H54 (cell line): ENCODE measurements at regions not wholly inside any gene's neighbourhood (a gene's known extent, or its start where the extent isn't known, plus 50 kb on each side); places are given as distances from the start of the nearest gene placed in this dataset.
"Not testable (repeated sequence)": the region's sequence is repeated elsewhere in the genome, so short reads cannot be mapped to it uniquely, and the experiment has no call there.

Source experiments
- DNase-seq: peaks from one replicate; pipeline ENCODE4 v3.0.0; 2011; ENCODE audit warnings: low spot score, mixed read lengths; ENCODE audit not compliant: insufficient read length
- FAIRE-seq: peaks from 3 replicates; lab custom pipeline; 2011; peaks lifted over from hg19 to GRCh38; lab: Jason Lieb, UNC
- POLR2A ChIP-seq: IDR thresholded peaks from 2 replicates; pipeline ENCODE4 v1.6.1; 2011; ENCODE audit warnings: low read depth, mild to moderate bottlenecking, low read length

DNA sequence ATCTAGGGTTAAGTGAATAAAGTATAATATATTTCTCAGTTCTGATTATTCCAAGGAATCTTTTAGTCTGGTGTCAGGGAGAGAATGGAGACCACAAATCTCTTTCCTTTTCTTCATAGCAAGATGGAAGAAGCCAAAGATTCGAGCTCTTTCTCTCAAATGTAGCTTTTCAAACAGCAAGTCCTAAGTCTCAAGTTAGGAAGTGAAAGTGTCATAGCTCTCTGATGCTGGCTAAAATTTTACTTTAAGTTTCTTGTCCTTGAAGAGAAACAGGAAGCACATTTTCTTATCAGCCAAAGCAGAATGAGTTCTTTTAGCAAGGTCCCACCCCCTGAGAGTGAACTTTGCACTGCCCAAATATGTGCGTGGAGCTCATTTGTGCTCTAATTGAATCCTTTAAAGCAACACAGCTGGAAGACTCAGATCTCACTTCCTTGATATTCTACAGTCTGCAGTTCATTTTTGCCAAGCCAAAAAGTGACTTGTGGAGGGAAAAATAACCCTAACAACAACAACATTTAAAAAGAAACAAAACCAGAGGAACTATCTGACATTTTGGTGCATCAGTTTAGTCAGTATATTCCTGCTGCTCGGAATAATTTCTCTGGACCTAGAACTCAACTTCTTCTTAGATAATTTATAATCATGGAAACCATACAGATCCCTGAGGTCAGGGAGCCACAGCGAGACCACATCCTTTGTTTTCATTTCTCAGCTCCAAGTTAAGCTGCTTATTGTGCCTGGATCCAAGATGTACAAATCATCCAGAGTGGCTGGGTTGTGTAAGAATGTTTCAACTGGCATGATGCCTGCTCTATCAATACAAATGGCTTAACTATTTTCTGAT, 238.7 kb upstream of the P2RY1 start:
- no peak for TF ChIP-seq POLR2A
- no peak for DNase-seq
- no peak for FAIRE-seq

DNA sequence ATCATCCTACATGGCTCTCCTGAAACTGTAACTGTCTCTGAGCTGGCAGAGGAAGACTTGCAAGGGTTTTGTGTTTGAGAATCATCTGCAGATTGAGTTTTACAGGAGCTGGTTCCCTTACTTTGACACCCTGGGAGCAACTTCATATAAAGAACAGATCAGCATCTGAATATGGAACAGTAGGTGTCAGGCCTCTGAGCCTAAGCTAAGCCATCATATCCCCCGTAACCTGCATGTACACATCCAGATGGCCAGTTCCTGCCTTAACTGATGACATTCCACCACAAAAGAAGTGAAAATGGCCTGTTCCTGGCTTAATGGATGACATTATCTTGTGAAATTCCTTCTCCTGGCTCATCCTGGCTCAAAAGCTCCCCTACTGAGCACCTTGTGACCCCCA, 238.1 kb upstream of the P2RY1 start:
- FAIRE-seq, DNase-seq: not testable (repeated sequence)

DNA sequence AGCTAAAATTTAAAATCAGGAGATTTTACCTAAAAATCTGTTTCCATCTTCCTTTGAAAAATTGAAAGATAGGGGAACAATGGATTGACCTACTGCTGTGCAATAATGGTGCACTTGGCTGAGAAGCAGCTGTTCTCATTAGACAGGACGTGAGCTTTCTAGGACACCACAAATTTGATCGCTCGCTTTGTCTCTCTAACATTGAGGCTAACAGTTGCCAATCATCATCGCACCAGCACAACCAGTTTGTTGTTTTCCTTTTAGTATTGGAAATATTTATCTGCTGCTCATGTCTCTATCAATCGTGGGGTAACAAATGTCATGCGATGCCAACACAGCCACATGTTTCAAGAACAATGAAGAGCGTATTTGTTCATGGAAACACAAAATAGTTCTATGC, 228.8 kb upstream of the P2RY1 start:
- FAIRE-seq (no peak), DNase-seq (no peak)
- TF ChIP-seq POLR2A, result no peak

DNA sequence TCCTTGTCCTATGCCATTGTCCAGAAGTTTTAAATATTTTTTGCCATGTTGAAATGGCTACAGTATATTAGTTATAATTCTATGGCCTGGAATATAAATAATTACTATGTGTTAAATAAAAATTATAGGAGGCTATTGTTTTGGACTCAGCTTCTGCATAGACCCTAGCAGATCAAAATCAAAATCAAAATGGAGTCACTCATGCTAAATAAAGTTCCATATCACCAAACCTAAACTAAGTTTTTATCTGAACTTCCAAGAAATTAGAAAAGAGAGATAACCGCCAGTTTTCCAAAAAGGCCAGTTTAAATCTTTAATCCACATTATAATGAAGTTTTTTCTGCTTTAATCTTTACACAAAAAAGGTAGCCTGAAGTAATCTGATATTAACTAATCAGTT, 227.8 kb upstream of the P2RY1 start:
- FAIRE-seq, result no peak
- no peak for TF ChIP-seq POLR2A
- no peak for DNase-seq

DNA sequence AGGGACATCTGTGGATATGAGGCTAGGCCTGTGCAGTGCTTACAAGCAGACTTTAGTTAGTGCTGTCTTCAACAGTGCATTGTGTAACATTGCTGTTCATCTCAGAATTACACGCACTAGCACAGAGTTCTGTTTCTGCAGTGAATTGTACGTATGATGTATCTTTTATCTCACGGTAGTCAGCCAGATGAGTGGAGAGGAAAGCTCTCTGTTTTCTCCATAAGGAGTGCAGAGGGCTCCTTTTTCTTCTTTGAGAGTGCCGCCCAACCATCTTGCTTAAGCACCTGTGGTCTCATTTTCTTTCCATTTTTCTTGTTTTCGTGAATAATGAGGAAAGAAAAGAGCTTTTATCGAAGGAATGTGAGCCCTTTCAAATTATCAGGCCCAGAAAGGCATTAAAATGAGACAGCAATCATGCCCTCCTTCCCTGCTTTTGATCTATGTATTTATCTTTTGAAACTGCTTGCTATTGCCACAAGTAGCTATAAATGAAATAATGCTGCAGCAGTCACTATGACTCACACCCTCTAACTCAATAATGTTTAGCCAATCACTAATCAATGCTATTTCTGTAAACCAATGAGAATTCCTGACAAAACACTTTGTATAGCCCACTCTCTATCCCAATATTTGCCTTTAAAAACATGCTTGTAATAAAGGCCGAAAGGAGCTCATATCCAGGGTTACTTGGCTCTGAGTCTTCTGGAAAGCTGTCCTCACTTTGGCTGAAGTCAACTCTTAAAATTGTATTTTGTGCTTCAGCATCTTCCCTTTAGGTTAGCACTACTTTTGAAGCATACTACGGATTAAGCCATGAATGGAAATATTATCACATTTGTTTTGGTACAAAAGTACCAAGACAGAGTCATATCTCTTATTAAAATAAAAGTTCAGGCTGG, 226.0 kb upstream of the P2RY1 start:
- DNase-seq (no peak), FAIRE-seq (no peak)
- TF ChIP-seq POLR2A, result no peak

DNA sequence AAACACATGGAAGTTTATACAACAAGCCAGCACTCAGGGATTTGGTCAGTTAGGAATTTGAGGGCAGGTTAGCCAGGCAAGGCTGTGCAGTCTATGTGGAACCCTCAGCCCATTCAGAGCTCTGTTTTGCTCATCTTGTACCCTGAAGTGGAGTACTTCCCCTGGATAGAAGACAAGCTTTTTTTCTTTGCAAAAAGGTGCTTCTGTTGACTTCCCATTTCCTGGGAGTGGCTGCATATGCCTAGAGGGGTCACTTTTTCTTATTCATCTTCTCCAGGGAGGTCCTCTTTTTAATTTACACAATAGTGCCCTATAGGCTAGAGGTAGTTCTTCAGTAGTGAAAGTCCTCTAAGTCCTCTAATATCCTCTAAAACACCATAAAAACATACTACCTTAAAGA, 225.0 kb upstream of the P2RY1 start:
- no peak for DNase-seq
- no peak for TF ChIP-seq POLR2A
- FAIRE-seq, result no peak

DNA sequence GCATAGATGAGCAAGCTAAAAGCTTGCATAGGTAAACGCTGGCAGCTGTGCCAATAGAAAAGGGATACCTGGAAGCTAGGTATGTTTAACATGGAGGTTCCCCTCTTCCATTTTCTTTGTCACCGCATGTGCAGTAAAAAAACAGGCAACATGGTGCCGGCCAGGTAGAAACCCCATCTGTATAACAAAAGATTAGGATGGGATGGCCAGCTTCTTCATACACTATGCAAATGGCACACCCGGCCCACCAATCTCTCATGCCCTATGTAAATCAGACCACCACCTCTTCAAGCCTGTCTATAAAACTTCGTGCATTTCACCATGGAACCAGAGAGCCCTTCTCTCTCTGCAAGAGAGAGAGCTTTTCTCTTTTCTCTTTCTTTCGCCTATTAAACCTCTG, 224.3 kb upstream of the P2RY1 start:
- no peak for FAIRE-seq
- no peak for DNase-seq
- TF ChIP-seq POLR2A, result no peak

DNA sequence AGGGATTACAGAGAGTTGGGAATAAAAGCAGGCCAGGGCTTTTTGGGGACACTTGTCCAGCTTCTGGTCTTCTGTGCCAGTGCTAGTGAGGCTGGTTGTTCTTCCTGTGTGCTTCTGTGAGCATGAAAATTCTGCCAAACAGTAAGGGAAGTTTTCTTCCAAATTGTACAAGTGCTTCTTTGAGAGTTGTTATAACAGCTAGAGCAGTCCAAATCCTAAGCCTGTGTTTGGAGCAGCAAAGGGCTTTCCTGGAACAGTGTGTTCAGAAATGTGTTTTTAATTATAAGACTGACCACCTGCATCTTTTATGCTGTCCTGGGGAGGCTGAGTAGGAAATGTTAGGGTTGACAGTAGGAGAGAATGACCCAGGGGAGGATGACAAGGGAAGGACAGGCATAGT, 223.0 kb upstream of the P2RY1 start:
- FAIRE-seq, result no peak
- TF ChIP-seq POLR2A, result no peak
- DNase-seq, result no peak

DNA sequence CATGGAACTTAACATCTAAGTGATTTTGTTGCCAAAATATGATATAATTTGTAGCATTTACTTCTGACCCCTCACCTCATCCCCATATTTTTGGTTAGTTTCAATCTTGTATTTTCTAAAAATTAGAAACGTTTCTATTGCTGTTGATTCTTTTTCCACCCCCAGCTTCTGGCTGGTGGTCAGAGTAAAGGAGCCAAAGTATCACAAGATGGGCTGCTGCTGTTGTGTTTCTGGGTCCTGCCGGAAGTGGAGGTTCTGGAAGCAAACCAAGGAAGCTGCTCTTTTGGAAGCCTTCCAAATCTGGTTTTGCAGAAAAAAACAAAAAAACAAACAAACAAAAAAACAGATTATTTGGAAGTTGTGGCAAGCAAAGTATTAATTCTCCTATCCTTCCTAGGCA, 221.1 kb upstream of the P2RY1 start:
- no peak for TF ChIP-seq POLR2A
- DNase-seq, result no peak
- no peak for FAIRE-seq

DNA sequence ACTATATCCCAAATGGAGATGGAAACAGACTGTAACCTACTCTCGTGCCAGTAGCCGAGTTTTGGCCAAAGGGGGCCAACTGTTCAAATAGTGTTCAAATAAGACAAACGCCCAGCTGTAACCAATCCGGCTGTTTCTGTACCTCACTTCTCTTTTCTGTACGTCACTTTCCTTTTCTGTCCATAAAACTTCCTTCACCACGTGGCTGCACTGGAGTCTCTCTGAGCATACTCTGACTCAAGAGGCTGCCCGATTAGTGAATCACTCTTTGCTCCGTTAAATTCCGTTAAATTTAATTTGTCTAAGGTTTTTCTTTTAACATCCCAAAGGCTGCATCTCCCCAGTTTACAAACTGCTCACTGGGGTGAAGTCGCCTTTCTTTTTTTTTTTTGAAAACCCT, 219.2 kb upstream of the P2RY1 start:
- DNase-seq, result no peak
- FAIRE-seq, result no peak
- TF ChIP-seq POLR2A, result no peak

DNA sequence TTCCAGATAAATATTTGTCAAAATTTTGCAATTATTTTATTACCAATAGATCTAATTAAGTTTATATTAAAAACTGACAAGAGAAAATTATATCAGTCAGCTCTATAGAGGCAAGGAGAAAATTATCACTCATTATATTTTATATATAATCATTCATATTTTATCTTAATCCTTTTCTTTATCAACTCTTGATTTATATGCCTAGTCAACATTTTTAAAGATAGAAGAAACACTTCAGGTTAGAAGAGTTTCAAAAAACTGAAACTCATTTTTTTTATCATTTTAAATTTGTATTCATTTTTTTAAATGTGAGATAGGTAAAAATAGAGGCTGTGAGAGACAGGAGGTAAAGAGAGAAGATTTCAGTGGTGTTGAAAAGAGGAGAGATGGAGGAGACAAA, 217.3 kb upstream of the P2RY1 start:
- no peak for FAIRE-seq

DNA sequence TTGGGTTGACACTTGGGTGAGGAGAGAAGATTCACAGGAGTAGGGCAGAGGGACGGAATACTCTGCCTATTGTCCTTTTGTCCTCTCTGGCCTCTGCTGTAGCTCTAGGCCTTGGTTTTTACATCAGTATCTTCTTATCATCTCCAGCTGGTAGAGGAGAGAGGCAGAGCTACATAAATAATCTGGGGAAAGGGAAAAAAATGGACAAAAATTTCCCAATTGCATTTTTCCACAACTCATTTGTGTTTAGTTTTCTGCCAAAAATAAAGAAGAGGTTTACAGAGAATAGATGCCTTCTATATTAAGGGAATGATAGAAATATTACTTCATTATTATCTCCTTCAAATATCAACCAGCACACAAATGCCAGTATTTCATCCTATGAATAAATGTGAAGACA, 216.4 kb upstream of the P2RY1 start:
- TF ChIP-seq POLR2A, result no peak
- no peak for FAIRE-seq
- DNase-seq, result no peak

More for the DNA sequence above, 217.3 kb upstream of the P2RY1 start:
- no peak for TF ChIP-seq POLR2A
- no peak for DNase-seq

DNA sequence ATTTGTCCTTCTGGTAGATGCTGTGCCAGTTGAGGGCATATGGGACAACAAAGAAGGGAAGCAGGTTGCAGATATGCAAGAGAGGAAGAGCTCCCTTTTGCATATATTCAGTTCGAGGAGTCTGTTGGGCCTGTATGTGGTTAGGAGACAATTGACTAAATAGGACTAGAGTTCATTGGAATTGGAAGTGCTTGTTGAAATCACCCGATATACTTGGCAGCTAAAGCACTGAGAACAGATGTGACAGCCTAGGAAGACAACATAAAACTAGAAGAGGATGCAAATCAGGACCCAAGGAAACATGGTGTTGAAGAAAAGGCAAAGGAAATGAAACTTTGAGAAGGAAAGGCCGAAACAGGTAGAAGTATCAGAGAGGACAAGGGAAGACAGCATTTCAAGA, 215.2 kb upstream of the P2RY1 start:
- no peak for FAIRE-seq
- no peak for DNase-seq
- no peak for TF ChIP-seq POLR2A

DNA sequence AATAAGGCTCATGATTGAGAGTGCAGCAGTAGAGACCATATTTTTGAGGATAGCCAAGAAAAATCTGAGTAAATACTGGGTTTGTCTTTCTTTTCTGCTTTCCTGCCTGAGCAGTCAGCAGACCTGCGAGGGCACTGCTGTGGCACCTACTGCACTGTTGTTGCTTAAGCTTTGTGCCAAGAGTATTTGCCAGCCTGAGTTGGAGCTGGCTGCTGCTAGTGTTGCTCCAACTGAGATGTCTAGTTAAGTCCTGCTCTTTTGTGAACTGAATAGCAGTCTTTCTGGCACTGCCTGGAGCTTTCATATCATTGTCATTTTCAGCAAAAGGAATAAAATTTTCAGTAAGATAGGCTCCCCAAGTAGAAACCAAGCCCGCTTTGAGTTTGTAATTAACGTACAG, 214.5 kb upstream of the P2RY1 start:
- TF ChIP-seq POLR2A, result no peak
- FAIRE-seq (no peak), DNase-seq (no peak)
